ENCODE measurements at regions not wholly inside any gene's neighbourhood (a gene's known extent, or its start where the extent isn't known, plus 50 kb on each side); places are given as distances from the start of the nearest gene placed in this dataset.

GRCh38 chr9:116039312-116039711, 114.3 kb upstream of the PAPPA start:
- Histone ChIP-seq H3K27me3 (replicated peaks; ENCODE audit: insufficient read depth) (no peaks in the 10 kb centered on the region), H3K9me3 (no peaks in the 10 kb centered on the region), H3K36me3 (no peaks in the 10 kb centered on the region), H3K4me1 (replicated peaks) (no peaks in the 10 kb centered on the region), H3K27ac (no peak overlapping the region), H3K4me3 (no peak overlapping the region)
- TF ChIP-seq POLR2A (IDR thresholded peaks at IDR 0.05): no peak
- TF ChIP-seq POLR2AphosphoS5 (IDR thresholded peaks at IDR 0.05): no peak
- no peak for TF ChIP-seq CTCF (IDR thresholded peaks at IDR 0.05)
- intact Hi-C loops (cut with DNase I): no loop called here
- 97% methylated on average over 1 of the region's 1 CpG for WGBS
- DNase-seq (ENCODE audit: low spot score): no peak

DNA sequence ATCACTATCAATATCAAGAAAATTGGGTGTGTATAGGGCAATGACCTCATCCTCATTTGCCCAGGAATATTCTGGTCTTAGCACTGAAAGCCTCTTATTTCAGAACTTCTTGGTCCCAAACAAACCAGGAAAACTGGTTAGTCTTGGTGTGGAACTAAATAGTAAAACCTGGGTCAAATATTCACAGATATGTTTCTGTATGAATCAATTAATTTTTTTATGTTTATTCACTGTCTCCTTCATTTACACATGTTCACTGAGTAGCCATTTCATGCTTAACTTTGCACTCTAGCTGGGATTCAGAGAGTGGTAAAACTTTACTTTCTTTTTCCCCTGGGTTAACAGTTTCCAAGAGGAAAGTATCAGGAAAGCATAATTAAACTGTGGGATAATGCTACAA, 113.7 kb upstream of the PAPPA start:
- Histone ChIP-seq H3K9me3 (no peaks in the 10 kb centered on the region), H3K27me3 (replicated peaks; ENCODE audit: insufficient read depth) (no peaks in the 10 kb centered on the region), H3K4me1 (replicated peaks) (no peaks in the 10 kb centered on the region), H3K4me3 (no peak overlapping the region), H3K27ac (no peak overlapping the region), H3K36me3 (no peaks in the 10 kb centered on the region)
- intact Hi-C loops (cut with DNase I): no loop called here
- TF ChIP-seq POLR2AphosphoS5 (IDR thresholded peaks at IDR 0.05) (no peak), CTCF (IDR thresholded peaks at IDR 0.05) (no peak), POLR2A (IDR thresholded peaks at IDR 0.05) (no peak)
- DNase-seq (ENCODE audit: low spot score): no peak

- no peak overlapping the region for H3K27ac ChIP-seq
- H3K27me3 ChIP-seq (replicated peaks; ENCODE audit: insufficient read depth): no peaks in the 10 kb centered on the region
- TF ChIP-seq POLR2AphosphoS5 (IDR thresholded peaks at IDR 0.05): no peak
- no peak for TF ChIP-seq POLR2A (IDR thresholded peaks at IDR 0.05)
- no peak for TF ChIP-seq CTCF (IDR thresholded peaks at IDR 0.05)
- no peaks in the 10 kb centered on the region for H3K36me3 ChIP-seq
- H3K4me1 ChIP-seq (replicated peaks): no peaks in the 10 kb centered on the region
- no peak for DNase-seq (ENCODE audit: low spot score)
- no peak overlapping the region for H3K4me3 ChIP-seq
- WGBS: 86% methylated on average over 2 of the region's 2 CpGs
- H3K9me3 ChIP-seq: no peaks in the 10 kb centered on the region
- intact Hi-C loops (cut with DNase I): no loop called here
Observed at GRCh38 chr9:116042321-116042720, 111.3 kb upstream of the PAPPA start.

DNA sequence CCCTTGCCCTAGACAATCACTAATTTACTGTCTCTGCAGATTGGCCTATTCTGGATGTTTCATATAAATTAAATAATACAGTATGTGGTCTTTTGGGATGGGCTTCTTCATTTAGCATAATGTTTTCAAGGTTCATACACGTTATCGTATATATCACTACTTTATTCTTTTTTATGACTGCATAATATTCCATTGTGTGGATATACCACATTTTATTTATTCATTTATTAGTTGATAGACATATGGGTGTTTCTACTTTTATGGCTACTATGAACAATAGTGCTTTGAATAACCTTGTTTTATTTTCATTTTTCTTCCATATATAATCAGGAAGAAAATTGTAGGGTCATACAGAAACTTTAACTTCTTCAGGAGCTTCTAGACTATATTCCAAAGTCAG, 108.5 kb upstream of the PAPPA start:
- Histone ChIP-seq H3K4me1 (replicated peaks) (no peaks in the 10 kb centered on the region), H3K27ac (no peak overlapping the region), H3K27me3 (replicated peaks; ENCODE audit: insufficient read depth) (no peaks in the 10 kb centered on the region), H3K9me3 (no peaks in the 10 kb centered on the region), H3K36me3 (no peaks in the 10 kb centered on the region), H3K4me3 (no peak overlapping the region)
- intact Hi-C loops (cut with DNase I): no loop called here
- no peak for TF ChIP-seq CTCF (IDR thresholded peaks at IDR 0.05)
- WGBS: 97% methylated on average over 2 of the region's 2 CpGs
- DNase-seq (ENCODE audit: low spot score): no peak

- Histone ChIP-seq H3K4me3 (no peak overlapping the region), H3K4me1 (replicated peaks) (no peaks in the 10 kb centered on the region), H3K27ac (no peak overlapping the region), H3K27me3 (replicated peaks; ENCODE audit: insufficient read depth) (no peaks in the 10 kb centered on the region), H3K36me3 (no peaks in the 10 kb centered on the region), H3K9me3 (no peaks in the 10 kb centered on the region)
- no peak for TF ChIP-seq POLR2A (IDR thresholded peaks at IDR 0.05)
- TF ChIP-seq CTCF (IDR thresholded peaks at IDR 0.05): no peak
- no peak for TF ChIP-seq POLR2AphosphoS5 (IDR thresholded peaks at IDR 0.05)
- DNase-seq (ENCODE audit: low spot score): no peak
- intact Hi-C loops (cut with DNase I): no loop called here
- WGBS: 85% methylated on average over 2 of the region's 2 CpGs
Observed at GRCh38 chr9:116048081-116048480, 105.5 kb upstream of the PAPPA start.

All from prostate gland (tissue), 2 donors.